Keratinocyte (primary cell): ENCODE measurements at regions not wholly inside any gene's neighbourhood (a gene's known extent, or its start where the extent isn't known, plus 50 kb on each side); places are given as distances from the start of the nearest gene placed in this dataset.

Experiments used
- EZH2 ChIP-seq: IDR thresholded peaks from one replicate; pipeline ENCODE4 v1.6.1; 2012; ENCODE audit warnings: inconsistent platforms, mild to moderate bottlenecking, low read length, moderate library complexity
- TF ChIP-seq, protein P1 (sequence below), 3 experiments: IDR thresholded peaks in 1 of 3; conservative IDR thresholded peaks in 1 of 3; optimal IDR thresholded peaks in 1 of 3; 2 replicates in 2 of 3; 3 replicates in 1 of 3; pipeline versions ENCODE3 to v1.5.1; 2011; ENCODE audit warnings: low read length in 3 of 3, mild to moderate bottlenecking in 3 of 3, moderate library complexity in 2 of 3, control low read depth in 1 of 3, inconsistent platforms in 1 of 3; ENCODE audit not compliant: insufficient read depth in 2 of 3; ENCODE audit errors: extremely low read depth in 1 of 3

DNA sequence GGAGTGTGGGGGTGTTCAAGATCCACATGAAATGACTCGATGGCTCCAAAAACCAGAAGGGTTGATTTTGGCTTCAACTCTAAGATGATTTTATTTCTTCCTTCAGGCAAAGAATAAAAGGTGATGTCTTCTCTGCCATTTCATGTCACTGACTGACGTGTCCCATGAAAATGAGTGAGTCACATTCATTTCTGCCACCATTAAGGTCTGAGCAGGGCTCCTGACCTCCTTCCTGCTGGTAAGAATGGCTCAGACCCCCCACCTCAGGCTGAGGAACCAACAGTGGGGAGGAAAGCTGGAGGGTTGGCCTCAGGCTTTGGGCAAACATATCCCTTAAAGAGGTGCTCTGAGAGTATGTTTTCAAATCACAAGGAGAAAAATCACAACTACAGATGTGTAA lies 53.9 kb upstream of the ZNF354A start:
- TF ChIP-seq, protein P1, sequence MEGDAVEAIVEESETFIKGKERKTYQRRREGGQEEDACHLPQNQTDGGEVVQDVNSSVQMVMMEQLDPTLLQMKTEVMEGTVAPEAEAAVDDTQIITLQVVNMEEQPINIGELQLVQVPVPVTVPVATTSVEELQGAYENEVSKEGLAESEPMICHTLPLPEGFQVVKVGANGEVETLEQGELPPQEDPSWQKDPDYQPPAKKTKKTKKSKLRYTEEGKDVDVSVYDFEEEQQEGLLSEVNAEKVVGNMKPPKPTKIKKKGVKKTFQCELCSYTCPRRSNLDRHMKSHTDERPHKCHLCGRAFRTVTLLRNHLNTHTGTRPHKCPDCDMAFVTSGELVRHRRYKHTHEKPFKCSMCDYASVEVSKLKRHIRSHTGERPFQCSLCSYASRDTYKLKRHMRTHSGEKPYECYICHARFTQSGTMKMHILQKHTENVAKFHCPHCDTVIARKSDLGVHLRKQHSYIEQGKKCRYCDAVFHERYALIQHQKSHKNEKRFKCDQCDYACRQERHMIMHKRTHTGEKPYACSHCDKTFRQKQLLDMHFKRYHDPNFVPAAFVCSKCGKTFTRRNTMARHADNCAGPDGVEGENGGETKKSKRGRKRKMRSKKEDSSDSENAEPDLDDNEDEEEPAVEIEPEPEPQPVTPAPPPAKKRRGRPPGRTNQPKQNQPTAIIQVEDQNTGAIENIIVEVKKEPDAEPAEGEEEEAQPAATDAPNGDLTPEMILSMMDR (optimal IDR thresholded peaks at IDR 0.05 in 1 of 3, IDR thresholded peaks at IDR 0.05 in 1 of 3, conservative IDR thresholded peaks at IDR 0.05 in 1 of 3; ENCODE audit: extremely low read depth in 1 of 3, insufficient read depth in 2 of 3, low read length in 3 of 3), result no peak
- TF ChIP-seq EZH2, result no peak
